22Rv1 (cell line): ENCODE measurements at regions not wholly inside any gene's neighbourhood (a gene's known extent, or its start where the extent isn't known, plus 50 kb on each side); places are given as distances from the start of the nearest gene placed in this dataset.

ENCODE experiments used
- H3K27ac ChIP-seq: fragments of 450-650 bp; 2 replicates; pipeline ENCODE4 v1.5.1; 2017
- CTCF ChIP-seq: fragments of 450-650 bp; IDR thresholded peaks from 2 replicates; pipeline ENCODE4 v1.5.1; 2017; ENCODE audit warnings: mild to moderate bottlenecking
- ZFX ChIP-seq: fragments of 450-650 bp; IDR thresholded peaks from 2 replicates; pipeline ENCODE4 v1.6.1; 2017; ENCODE audit warnings: antibody characterized with exemption, borderline replicate concordance

DNA sequence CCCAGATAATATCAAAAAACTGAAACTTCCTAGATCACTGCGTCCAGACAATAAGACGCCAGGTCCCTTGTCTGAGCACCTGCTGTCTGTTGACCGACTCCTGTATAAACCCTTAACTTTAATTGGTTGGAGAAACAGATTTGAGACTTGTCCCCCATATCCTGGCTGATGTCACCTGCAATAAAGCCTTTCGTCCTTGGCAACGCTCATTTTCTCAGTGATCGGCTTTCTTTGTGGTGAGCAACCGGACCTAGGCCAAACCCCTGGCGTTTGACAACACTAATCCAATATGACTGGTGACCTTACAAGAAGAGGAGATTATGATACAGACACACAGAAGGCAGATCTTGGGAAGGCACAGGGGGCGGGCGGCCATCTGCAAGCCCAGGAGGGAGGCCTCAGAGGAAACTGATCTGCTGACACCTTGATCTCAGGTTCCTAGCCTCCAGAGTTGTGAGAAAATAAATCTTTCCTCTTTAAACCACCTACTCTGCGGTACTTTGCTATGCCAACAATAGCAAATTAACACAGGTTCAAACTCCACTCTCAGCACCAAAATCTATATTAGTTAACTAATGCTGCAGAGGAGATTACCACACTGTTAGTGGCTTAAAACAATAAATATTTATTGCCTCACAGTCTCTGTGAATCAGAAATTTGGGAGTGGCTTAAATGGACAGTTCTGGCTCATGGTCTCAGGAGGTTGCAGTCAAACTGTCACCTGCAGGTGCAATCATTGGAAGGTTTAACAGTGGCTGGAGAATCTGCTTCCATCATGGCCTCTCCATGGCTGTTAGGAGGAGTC lies 178.7 kb downstream of the OTOR start:
- no peak overlapping the region for H3K27ac ChIP-seq
- TF ChIP-seq CTCF (no peak), ZFX (no peak)

DNA sequence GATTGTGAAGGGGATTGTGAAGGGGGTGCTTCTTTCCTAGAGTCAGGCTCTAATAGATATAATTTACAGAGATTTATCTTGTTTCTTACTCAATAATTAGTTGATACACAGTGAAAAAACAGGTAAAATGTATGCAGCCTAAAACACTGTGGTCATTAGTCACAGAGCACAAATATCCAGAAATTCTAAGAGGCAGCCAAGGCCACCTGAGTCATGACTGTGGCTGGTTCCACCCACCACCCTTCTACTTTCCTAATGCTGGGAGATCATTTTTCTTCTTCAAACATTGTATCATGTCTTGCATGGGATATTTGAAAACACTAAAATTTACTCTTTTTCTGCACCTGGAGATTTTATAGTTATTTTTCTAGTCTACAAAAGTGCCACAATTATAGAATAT lies 181.6 kb downstream of the OTOR start:
- no peak for TF ChIP-seq ZFX
- no peak for TF ChIP-seq CTCF
- no peak overlapping the region for H3K27ac ChIP-seq

DNA sequence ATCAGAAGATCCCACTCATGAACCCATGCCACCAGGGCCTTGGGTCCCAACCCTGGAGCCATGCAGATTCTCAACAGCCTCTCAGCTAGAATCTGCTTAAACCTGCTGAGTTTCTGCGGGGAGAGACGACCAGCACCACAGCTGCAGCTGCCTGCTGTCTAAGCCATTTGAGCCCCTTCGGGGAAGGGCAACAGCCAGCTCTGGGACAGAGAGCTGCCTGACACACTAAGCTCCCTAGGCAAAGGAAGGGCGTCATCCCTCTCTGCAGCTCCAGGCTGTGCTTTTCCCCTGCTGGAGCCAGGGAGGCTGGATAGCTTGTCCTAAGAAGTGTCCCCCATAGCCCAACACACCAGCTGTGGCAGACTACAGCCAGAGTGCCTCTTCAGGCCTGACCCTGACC lies 182.5 kb downstream of the OTOR start:
- H3K27ac ChIP-seq: no peak overlapping the region
- TF ChIP-seq CTCF: no peak

DNA sequence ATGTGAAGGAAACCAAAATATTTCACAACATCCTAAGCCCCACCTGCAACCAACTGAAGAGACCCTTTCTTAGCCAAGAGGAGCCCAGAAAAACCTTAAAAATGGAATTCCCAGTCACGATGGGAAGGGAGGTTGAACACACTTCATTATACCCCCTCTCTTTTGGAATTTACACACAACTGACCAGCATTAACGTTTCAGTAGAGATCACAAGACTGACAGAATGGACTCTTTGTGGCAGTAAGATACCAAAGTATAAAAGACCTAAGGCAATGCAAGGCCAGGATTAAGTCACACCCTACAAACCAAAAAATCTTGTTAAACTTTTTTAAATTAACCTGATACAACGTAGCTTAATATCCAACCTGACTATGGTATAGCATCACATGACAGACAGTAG lies 190.9 kb downstream of the OTOR start:
- H3K27ac ChIP-seq: no peak overlapping the region
- TF ChIP-seq CTCF: no peak
- TF ChIP-seq ZFX: no peak

- H3K27ac ChIP-seq: no peak overlapping the region
- TF ChIP-seq ZFX (no peak), CTCF (no peak)
Observed at GRCh38 chr20:16940701-16941100, 192.5 kb downstream of the OTOR start.

DNA sequence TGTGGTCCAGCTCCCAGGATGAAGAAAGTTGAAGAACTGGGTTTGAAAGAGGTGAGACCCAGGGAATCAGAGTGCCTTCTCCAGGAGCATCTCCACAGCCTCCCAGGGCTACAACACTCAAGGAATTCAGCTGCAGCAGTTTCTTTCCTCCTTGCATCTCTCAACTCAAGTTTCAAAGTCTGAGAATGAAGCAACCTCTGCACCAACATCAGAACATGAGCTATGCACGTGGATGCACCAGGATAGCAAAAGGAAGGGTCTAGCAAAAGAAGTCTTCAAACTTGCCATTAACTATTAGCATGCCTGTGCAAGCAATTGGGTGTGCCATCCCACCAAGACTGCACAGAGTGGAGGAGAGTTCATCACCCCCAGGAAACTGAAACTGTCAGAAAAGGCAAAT lies 193.9 kb downstream of the OTOR start:
- H3K27ac ChIP-seq: no peak overlapping the region
- TF ChIP-seq ZFX (no peak), CTCF (no peak)

GRCh38 chr20:16942756-16943155 lies 194.6 kb downstream of the OTOR start:
- TF ChIP-seq CTCF (no peak), ZFX (no peak)
- no peak overlapping the region for H3K27ac ChIP-seq
